OCI-LY7 (cell line): ENCODE measurements at regions not wholly inside any gene's neighbourhood (a gene's known extent, or its start where the extent isn't known, plus 50 kb on each side); places are given as distances from the start of the nearest gene placed in this dataset.
"Not testable (repeated sequence)": the region's sequence is repeated elsewhere in the genome, so short reads cannot be mapped to it uniquely, and the experiment has no call there.

Source experiments
- BruUV-seq: library from RNA; stranded (reverse); fragments of 400-500 nt; replicated peaks from 2 replicates; lab custom pipeline; 2021; lab: Mats Ljungman, UMichigan
- CTCF ChIA-PET: fragments of 300-600 bp; sonication (Branson Sonifier 250); formaldehyde crosslinking; loops from one replicate; lab custom pipeline; 2022; ENCODE audit warnings: antibody characterized with exemption; ENCODE audit not compliant: unreplicated experiment; lab: Charles Lee
- POLR2A ChIA-PET: fragments of 300-600 bp; sonication (Branson Sonifier 250); formaldehyde crosslinking; loops from one replicate; lab custom pipeline; 2022; ENCODE audit warnings: antibody characterized with exemption; lab: Charles Lee
- DNase-seq: peaks from one replicate; pipeline ENCODE4 v3.0.0-alpha.2; 2015; ENCODE audit warnings: low spot score
- H2AFZ ChIP-seq: fragments of 200-600 bp; sonication (generic), shearing (Covaris generic); 2 replicates; pipeline ENCODE4 v1.6.1; 2014; ENCODE audit warnings: mild to moderate bottlenecking, antibody characterized with exemption, low read length, moderate library complexity
- H3K27ac ChIP-seq: fragments of 200-600 bp; sonication (generic); 2 replicates; pipeline ENCODE4 v1.5.1; 2014; ENCODE audit warnings: mixed run types, low read depth, mild to moderate bottlenecking, moderate library complexity, low read length, inconsistent platforms; ENCODE audit not compliant: poor library complexity, severe bottlenecking
- H3K36me3 ChIP-seq: fragments of 200-600 bp; sonication (generic); 2 replicates; pipeline ENCODE4 v1.6.1; 2014; ENCODE audit warnings: mild to moderate bottlenecking, antibody characterized with exemption, low read length, moderate library complexity, mixed read lengths; ENCODE audit not compliant: insufficient read depth
- H3K4me1 ChIP-seq: fragments of 200-600 bp; sonication (generic); 2 replicates; pipeline ENCODE4 v1.5.1; 2014; ENCODE audit warnings: mild to moderate bottlenecking, low read length; ENCODE audit not compliant: insufficient read depth, poor library complexity, severe bottlenecking
- H3K4me2 ChIP-seq: fragments of 200-600 bp; sonication (generic); 2 replicates; pipeline ENCODE4 v1.6.1; 2014; ENCODE audit warnings: mild to moderate bottlenecking, low read length
- H3K4me3 ChIP-seq: fragments of 200-600 bp; sonication (generic); 2 replicates; pipeline ENCODE4 v1.5.1; 2014; ENCODE audit warnings: mild to moderate bottlenecking, low read depth, low read length; ENCODE audit not compliant: poor library complexity, severe bottlenecking
- H3K79me2 ChIP-seq: fragments of 200-600 bp; sonication (generic); 2 replicates; pipeline ENCODE4 v1.6.1; 2016; ENCODE audit warnings: low read depth, mild to moderate bottlenecking, low read length, moderate library complexity, mixed read lengths; ENCODE audit not compliant: insufficient read depth
- H3K9me2 ChIP-seq: fragments of 200-600 bp; sonication (generic); 2 replicates; pipeline ENCODE4 v1.6.1; 2016; ENCODE audit warnings: mild to moderate bottlenecking, low read length, mixed read lengths; ENCODE audit not compliant: insufficient read depth
- H3K9me3 ChIP-seq: fragments of 200-600 bp; sonication (generic); 2 replicates; pipeline ENCODE4 v1.6.1; 2014; ENCODE audit warnings: mild to moderate bottlenecking, mixed run types, low read length, mixed read lengths
- H4K20me1 ChIP-seq: fragments of 200-600 bp; sonication (generic); 2 replicates; pipeline ENCODE4 v1.6.1; 2014; ENCODE audit warnings: mild to moderate bottlenecking, antibody characterized with exemption, low read length, moderate library complexity, mixed read lengths; ENCODE audit not compliant: insufficient read depth
- EZH2phosphoT487 ChIP-seq: fragments of 200-600 bp; sonication (generic); IDR thresholded peaks from 2 replicates; pipeline ENCODE4 v1.6.1; 2018; ENCODE audit warnings: low read depth, borderline replicate concordance, mild to moderate bottlenecking, mixed run types, antibody characterized with exemption, low read length, moderate library complexity, mixed read lengths
- intact Hi-C: fragments of 100-400 bp; cut with micrococcal nuclease; formaldehyde crosslinking; loops from one replicate; pipeline ENCODE4 v1.10.0; 2022; ENCODE audit not compliant: unreplicated experiment
- TF ChIP-seq, protein P1 (sequence below): fragments of 200-600 bp; sonication (generic); conservative IDR thresholded peaks from 2 replicates; pipeline ENCODE4 v1.5.1; 2014; ENCODE audit warnings: mild to moderate bottlenecking, antibody characterized with exemption, low read length, moderate library complexity, mixed read lengths

DNA sequence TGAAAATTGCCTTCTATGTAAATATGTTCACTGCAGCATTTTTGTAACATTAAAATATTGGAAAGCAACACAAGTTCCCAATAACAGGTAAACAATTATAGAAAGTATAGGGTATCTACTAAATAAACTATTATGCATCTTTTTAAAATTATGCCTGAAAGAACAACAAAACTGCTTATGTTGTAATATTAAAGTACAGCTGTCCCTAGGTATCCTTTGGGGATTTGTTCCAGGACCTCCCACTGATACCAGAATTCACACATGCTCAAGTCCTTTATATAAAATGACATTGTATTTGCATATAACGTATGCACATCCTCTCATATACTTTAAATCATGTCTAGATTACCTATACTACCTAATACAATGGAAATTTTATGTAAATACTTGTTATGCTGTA is 121.8 kb upstream of the TNFSF4 start:
- Histone ChIP-seq H3K36me3 (no peaks in the 10 kb centered on the region), H3K27ac (peak overlapping the region; percentile 52), H4K20me1 (no peaks in the 10 kb centered on the region), H2AFZ (peak overlapping the region; percentile 65), H3K4me2 (peak overlapping the region; percentile 75), H3K4me1 (peaks cover 36% of the 10 kb centered on the region), H3K9me2 (no peaks in the 10 kb centered on the region), H3K4me3 (peak overlapping the region; percentile 30), H3K9me3 (no peaks in the 10 kb centered on the region), H3K79me2 (no peaks in the 10 kb centered on the region)
- ChIA-PET CTCF (no interaction called here), POLR2A (no interaction called here)
- intact Hi-C loops = no loop called here
- BruUV-seq = no TSS peak
- no peak for DNase-seq
- TF ChIP-seq EZH2phosphoT487 = no peak
- TF ChIP-seq, protein P1, sequence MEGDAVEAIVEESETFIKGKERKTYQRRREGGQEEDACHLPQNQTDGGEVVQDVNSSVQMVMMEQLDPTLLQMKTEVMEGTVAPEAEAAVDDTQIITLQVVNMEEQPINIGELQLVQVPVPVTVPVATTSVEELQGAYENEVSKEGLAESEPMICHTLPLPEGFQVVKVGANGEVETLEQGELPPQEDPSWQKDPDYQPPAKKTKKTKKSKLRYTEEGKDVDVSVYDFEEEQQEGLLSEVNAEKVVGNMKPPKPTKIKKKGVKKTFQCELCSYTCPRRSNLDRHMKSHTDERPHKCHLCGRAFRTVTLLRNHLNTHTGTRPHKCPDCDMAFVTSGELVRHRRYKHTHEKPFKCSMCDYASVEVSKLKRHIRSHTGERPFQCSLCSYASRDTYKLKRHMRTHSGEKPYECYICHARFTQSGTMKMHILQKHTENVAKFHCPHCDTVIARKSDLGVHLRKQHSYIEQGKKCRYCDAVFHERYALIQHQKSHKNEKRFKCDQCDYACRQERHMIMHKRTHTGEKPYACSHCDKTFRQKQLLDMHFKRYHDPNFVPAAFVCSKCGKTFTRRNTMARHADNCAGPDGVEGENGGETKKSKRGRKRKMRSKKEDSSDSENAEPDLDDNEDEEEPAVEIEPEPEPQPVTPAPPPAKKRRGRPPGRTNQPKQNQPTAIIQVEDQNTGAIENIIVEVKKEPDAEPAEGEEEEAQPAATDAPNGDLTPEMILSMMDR = no peak

DNA sequence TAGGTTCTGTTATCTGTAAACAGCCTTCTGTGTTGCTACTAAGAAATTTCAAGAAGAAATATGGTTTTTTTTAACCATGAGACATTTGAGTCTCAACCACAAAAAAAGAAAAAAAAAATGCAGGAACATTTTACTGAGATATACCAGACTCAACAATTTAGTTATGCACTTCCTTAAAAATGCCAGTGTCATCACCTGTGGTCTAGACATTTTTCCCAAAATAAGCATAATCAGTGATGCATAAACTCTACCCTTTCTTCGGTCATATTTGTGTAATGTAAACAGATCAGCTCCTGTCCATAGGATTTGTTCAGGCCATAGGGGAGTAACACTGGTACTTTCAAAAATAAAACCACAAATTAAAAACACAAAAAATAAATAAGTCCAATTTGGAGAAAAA is 122.6 kb upstream of the TNFSF4 start:
- Histone ChIP-seq H2AFZ (peak overlapping the region; percentile 65), H3K36me3 (no peaks in the 10 kb centered on the region), H3K4me3 (peak overlapping the region; percentile 30), H3K9me2 (no peaks in the 10 kb centered on the region), H3K79me2 (no peaks in the 10 kb centered on the region), H3K4me1 (peaks cover 36% of the 10 kb centered on the region), H3K27ac (peak overlapping the region; percentile 52), H4K20me1 (no peaks in the 10 kb centered on the region), H3K9me3 (no peaks in the 10 kb centered on the region), H3K4me2 (peak overlapping the region; percentile 75)
- BruUV-seq = no TSS peak
- ChIA-PET POLR2A (no interaction called here), CTCF (no interaction called here)
- intact Hi-C loops = no loop called here
- TF ChIP-seq, protein P1 = no peak
- no peak for TF ChIP-seq EZH2phosphoT487
- no peak for DNase-seq

DNA sequence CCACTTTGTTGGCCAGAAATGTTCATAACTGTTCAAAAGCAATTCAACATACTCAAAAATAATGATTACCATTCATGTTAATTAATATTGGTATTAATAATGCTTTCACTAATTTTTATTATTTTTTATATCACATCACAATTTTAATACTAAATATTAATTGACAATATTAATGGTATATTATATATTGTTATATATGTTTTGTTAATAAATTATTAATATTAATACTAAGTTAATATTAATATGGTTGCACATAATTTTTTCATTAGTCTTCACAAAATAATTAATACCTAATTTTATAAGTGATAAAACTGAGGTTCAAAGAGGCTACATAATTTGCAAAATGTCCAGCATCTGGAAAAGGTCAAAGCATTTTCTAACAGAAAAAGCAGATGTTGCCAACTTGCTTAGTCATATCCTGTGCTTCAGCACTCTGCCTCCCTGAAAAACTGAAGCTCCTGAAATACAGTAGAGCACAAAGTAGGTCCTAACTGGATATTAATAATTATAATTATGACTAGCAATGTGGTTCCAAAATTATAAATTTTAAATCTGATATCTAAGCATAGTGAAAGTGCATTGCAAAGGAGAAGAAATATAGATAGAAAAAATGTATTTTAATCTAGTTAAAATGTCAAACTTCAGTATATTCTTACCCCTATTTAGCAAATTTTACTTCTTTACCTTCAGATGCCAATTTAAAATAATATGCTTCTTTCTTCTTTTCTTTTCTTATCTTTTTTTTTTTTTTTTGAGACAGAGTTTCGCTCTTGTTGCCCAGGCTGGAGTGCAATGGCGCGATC is 123.2 kb upstream of the TNFSF4 start:
- CTCF ChIA-PET = no interaction called here
- no TSS peak for BruUV-seq
- Histone ChIP-seq H3K4me3 (peak overlapping the region; percentile 30), H3K79me2 (no peaks in the 10 kb centered on the region), H3K4me2 (peak overlapping the region; percentile 75), H2AFZ (peak overlapping the region; percentile 93; the same call in 1 of the 2 replicates), H3K27ac (peak overlapping the region; percentile 52), H3K9me3 (no peaks in the 10 kb centered on the region), H3K4me1 (peaks cover 36% of the 10 kb centered on the region), H3K9me2 (no peaks in the 10 kb centered on the region), H3K36me3 (no peaks in the 10 kb centered on the region), H4K20me1 (no peaks in the 10 kb centered on the region)
- DNase-seq = peak; percentile 47
- no peak for TF ChIP-seq EZH2phosphoT487
- TF ChIP-seq, protein P1 = no peak
- intact Hi-C loops = no loop called here
- POLR2A ChIA-PET = interaction anchor here (0.7 kb wide), 1 partner anchor 86 kb away, joined by 3 read pairs; no protein-coding TSS in a partner anchor

DNA sequence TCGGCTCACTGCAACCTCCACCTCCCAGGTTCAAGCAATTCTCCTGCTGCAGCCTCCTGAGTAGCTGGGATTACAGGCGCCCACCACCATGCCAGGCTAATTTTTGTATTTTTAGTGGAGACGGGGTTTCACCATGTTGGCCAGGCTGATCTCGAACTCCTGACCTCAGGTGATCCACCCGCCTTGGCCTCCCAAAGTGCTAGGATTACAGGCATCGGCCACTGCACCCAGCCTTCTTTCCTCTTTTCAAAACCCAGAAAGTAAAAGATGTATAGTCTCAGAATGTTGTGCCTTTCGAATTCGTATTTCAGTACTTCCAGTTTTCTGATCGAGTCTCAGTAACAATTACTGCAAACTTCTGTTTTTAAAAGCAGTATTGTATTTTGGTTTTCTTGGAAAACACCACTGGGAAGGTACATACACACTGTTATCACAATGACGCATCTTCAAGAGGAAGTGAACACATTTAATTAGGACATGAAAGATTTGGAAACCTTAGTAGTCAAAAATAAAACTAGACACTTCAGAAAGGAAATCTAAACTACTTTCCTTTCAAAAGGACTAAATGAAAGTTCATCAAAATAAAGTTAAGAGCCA is 123.9 kb upstream of the TNFSF4 start:
- BruUV-seq, H3K9me3 ChIP-seq, H3K4me3 ChIP-seq, H3K79me2 ChIP-seq, H3K9me2 ChIP-seq, DNase-seq, H3K36me3 ChIP-seq, H4K20me1 ChIP-seq, intact Hi-C loops, CTCF ChIA-PET: not testable (repeated sequence)
- H3K4me1 ChIP-seq = peaks cover 36% of the 10 kb centered on the region
- peak overlapping the region; percentile 46 for H3K4me2 ChIP-seq
- POLR2A ChIA-PET = interaction anchor here (0.7 kb wide), 2 partner anchors 55 to 87 kb away, joined by 3 read pairs; no protein-coding TSS in a partner anchor
- peak overlapping the region; percentile 93 for H2AFZ ChIP-seq
- peak overlapping the region; percentile 22 for H3K27ac ChIP-seq
